ENCODE measurements at regions not wholly inside any gene's neighbourhood (a gene's known extent, or its start where the extent isn't known, plus 50 kb on each side); places are given as distances from the start of the nearest gene placed in this dataset.

DNA sequence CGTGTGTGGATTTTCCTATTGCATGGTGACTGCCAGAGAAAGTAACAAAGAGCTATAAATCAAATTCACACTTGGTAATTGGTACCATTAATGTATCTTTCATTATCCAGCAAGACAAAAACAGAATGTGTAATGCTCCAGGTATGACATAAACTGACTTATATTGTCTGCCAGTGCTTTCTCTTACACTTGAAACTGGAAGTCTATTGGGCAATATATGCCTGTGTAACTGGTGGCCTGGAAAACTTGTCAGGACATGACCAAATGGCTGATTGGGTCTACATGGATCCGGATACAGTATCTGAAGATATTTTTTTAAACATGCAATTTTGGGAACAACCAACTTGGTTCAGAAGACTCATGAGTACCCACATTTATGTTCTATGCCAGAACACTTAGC, 174.6 kb upstream of the ARHGAP42 start:
- no peak overlapping the region for H3K14ac ChIP-seq (ENCODE audit: insufficient read length)
- no peak overlapping the region for H2BK120ac ChIP-seq (replicated peaks; ENCODE audit: low read depth, low read length)
- H3K36me3 ChIP-seq (ENCODE audit: control insufficient read depth in 2 of 4, insufficient read depth in 4 of 4, low read length in 3 of 4), result no peaks in the 10 kb centered on the region
- no peak overlapping the region for H4K8ac ChIP-seq (ENCODE audit: extremely low read depth, insufficient read depth, low read length)
- no peak overlapping the region for H3K4me3 ChIP-seq (ENCODE audit: extremely low read depth in 1 of 4, insufficient read depth in 2 of 4, low read depth in 3 of 4, low read length in 4 of 4)
- H3K79me2 ChIP-seq (ENCODE audit: control insufficient read depth in 1 of 2, insufficient read depth in 2 of 2, low read length in 2 of 2), result no peaks in the 10 kb centered on the region
- no peak overlapping the region for H3K9ac ChIP-seq (replicated peaks in 1 of 4; ENCODE audit: extremely low read depth in 1 of 4, low read depth in 3 of 4, low read length in 3 of 4)
- no peak overlapping the region for H2BK12ac ChIP-seq (ENCODE audit: low read depth, low read length)
- H4K91ac ChIP-seq (replicated peaks; ENCODE audit: insufficient read length, low read length), result no peak overlapping the region
- H3K27ac ChIP-seq (ENCODE audit: low read depth, low read length), result no peak overlapping the region
- H3K4me2 ChIP-seq (ENCODE audit: insufficient read depth in 1 of 2, low read depth in 2 of 2, low read length in 2 of 2), result no peak overlapping the region
- H3K56ac ChIP-seq (replicated peaks; ENCODE audit: insufficient read length, low read depth, low read length), result no peak overlapping the region
- H4K5ac ChIP-seq (ENCODE audit: insufficient read length, low read depth, low read length), result no peak overlapping the region
- no peak overlapping the region for H2BK20ac ChIP-seq (ENCODE audit: low read length)
- H3K23ac ChIP-seq (ENCODE audit: insufficient read length), result no peak overlapping the region
- no peaks in the 10 kb centered on the region for H3K27me3 ChIP-seq (replicated peaks in 1 of 4; ENCODE audit: control insufficient read depth in 3 of 4, extremely low read depth in 1 of 4, insufficient read depth in 3 of 4, low read length in 3 of 4)
- no peak overlapping the region for H2AFZ ChIP-seq (ENCODE audit: low read length)
- no peak overlapping the region for H3K4ac ChIP-seq (replicated peaks; ENCODE audit: insufficient read length, low read depth, low read length)
- H3K9me3 ChIP-seq (ENCODE audit: insufficient read depth in 2 of 2, low read depth in 1 of 2, low read length in 1 of 2), result no peaks in the 10 kb centered on the region
- no peak for DNase-seq (ENCODE audit: low read depth in 1 of 2, low spot score in 2 of 2)
- no peak for FAIRE-seq
- ChIA-PET POLR2A (ENCODE audit: partially characterized antibody) (no interaction called here), CTCF (ENCODE audit: partially characterized antibody) (interaction anchor here (1.7 kb wide), 1 partner anchor 13 kb away, joined by 7 read pairs; no protein-coding TSS in a partner anchor)
- H2BK15ac ChIP-seq (ENCODE audit: low read length), result no peak overlapping the region
- H3K23me2 ChIP-seq (ENCODE audit: low read depth, low read length), result no peaks in the 10 kb centered on the region
- WGBS, 2 experiments (ENCODE audit: extremely low coverage in 1 of 2, insufficient coverage in 1 of 2, insufficient read length in 1 of 2, insufficient replicate concordance in 2 of 2, low coverage in 1 of 2, low lambda C conversion rate in 2 of 2, missing lambda C conversion rate in 1 of 2), result 90% methylated on average over 2 of the region's 2 CpGs; no CpG with 5 or more reads in 1 of the 2 experiments
- no peak overlapping the region for H2BK5ac ChIP-seq (ENCODE audit: low read depth, low read length)
- no peaks in the 10 kb centered on the region for H3K79me1 ChIP-seq (ENCODE audit: low read depth, low read length)
- H4K20me1 ChIP-seq (replicated peaks in 1 of 2; ENCODE audit: control insufficient read depth in 1 of 2, insufficient read depth in 2 of 2, low read length in 2 of 2), result no peaks in the 10 kb centered on the region
- no peak for TF ChIP-seq KDM1A (IDR thresholded peaks at IDR 0.05; ENCODE audit: borderline replicate concordance, low read length)
- TF ChIP-seq POLR2AphosphoS5 (IDR thresholded peaks at IDR 0.05; ENCODE audit: low read depth, low read length), result no peak
- no peak overlapping the region for H3K18ac ChIP-seq (ENCODE audit: extremely low read depth, low read length)
- no peak overlapping the region for H2AK5ac ChIP-seq (ENCODE audit: low read depth, low read length)
- H3K4me1 ChIP-seq (replicated peaks in 1 of 4; ENCODE audit: control insufficient read depth in 3 of 4, insufficient read depth in 4 of 4, low read length in 3 of 4), result peaks cover 0 to 2% (median 0%) of the 10 kb centered on the region in 4 experiments; a peak in 2 of 7 replicates
